HFFc6 (cell line): ENCODE measurements at regions not wholly inside any gene's neighbourhood (a gene's known extent, or its start where the extent isn't known, plus 50 kb on each side); places are given as distances from the start of the nearest gene placed in this dataset.

Experiments
- DNase-seq: peaks from one replicate; pipeline ENCODE4 v3.0.0-alpha.2; 2018
- H3K27ac Mint-ChIP-seq: 2 replicates; pipeline ENCODE4 v1.8.0; 2020; ENCODE audit warnings: mild to moderate bottlenecking, mixed read lengths
- H3K27me3 Mint-ChIP-seq: 2 replicates; pipeline ENCODE4 v1.8.0; 2021; ENCODE audit warnings: mild to moderate bottlenecking, moderate library complexity, mixed read lengths; ENCODE audit not compliant: insufficient read depth
- H3K36me3 Mint-ChIP-seq: 2 replicates; pipeline ENCODE4 v1.8.0; 2021; ENCODE audit warnings: low read depth, mixed read lengths
- H3K4me1 Mint-ChIP-seq: 2 replicates; pipeline ENCODE4 v1.8.0; 2020; ENCODE audit warnings: low read depth, mixed read lengths
- H3K4me3 Mint-ChIP-seq: 2 replicates; pipeline ENCODE4 v1.8.0; 2020; ENCODE audit warnings: mild to moderate bottlenecking, moderate library complexity, mixed read lengths
- H3K9me3 Mint-ChIP-seq: 2 replicates; pipeline ENCODE4 v1.8.0; 2020; ENCODE audit warnings: mild to moderate bottlenecking, mixed read lengths
- TF ChIP-seq, protein P1 (sequence below): fragments of 200-600 bp; sonication (generic); IDR thresholded peaks from 2 replicates; pipeline ENCODE4 v1.5.0; 2021; ENCODE audit warnings: antibody characterized with exemption, mild to moderate bottlenecking

DNA sequence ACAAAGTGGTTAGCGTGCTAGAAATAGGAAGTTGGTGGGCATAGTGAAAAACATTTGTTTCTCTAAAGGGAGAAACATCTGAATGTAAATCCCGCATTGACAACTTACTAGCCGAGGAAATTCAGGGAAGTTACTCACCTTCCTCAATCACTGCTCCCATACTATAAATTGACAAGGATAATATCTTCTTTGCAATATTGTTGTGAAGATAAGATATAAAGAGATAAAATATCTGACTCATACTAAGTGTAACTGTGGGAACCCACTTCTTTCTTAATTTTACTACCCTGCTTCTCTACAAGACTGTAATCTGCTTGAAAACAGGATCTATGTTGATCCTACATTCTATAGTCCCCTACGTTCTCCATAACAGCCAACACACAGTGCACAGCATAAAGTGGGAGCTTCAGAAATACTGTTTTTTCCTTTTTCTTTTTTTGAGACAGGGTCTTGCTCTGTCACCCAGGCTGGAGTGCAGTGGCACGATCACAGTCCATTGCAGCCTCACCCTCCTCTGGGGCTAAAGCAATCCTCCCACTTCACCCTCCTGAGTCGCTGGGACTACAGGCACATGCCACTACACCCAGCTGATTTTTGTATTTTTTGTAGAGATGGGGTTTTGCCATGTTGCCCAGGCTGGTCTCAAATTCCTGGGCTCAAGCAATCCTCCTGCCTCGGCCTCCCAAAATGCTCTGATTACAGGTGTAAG lies 57.4 kb upstream of the C1orf21 start:
- H3K27me3 Mint-ChIP-seq: peaks cover 25% of the 10 kb centered on the region
- H3K9me3 Mint-ChIP-seq: no peaks in the 10 kb centered on the region
- no peaks in the 10 kb centered on the region for H3K4me1 Mint-ChIP-seq
- no peak overlapping the region for H3K27ac Mint-ChIP-seq
- TF ChIP-seq, protein P1, sequence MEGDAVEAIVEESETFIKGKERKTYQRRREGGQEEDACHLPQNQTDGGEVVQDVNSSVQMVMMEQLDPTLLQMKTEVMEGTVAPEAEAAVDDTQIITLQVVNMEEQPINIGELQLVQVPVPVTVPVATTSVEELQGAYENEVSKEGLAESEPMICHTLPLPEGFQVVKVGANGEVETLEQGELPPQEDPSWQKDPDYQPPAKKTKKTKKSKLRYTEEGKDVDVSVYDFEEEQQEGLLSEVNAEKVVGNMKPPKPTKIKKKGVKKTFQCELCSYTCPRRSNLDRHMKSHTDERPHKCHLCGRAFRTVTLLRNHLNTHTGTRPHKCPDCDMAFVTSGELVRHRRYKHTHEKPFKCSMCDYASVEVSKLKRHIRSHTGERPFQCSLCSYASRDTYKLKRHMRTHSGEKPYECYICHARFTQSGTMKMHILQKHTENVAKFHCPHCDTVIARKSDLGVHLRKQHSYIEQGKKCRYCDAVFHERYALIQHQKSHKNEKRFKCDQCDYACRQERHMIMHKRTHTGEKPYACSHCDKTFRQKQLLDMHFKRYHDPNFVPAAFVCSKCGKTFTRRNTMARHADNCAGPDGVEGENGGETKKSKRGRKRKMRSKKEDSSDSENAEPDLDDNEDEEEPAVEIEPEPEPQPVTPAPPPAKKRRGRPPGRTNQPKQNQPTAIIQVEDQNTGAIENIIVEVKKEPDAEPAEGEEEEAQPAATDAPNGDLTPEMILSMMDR: no peak
- no peak overlapping the region for H3K4me3 Mint-ChIP-seq
- no peak for DNase-seq
- no peaks in the 10 kb centered on the region for H3K36me3 Mint-ChIP-seq

DNA sequence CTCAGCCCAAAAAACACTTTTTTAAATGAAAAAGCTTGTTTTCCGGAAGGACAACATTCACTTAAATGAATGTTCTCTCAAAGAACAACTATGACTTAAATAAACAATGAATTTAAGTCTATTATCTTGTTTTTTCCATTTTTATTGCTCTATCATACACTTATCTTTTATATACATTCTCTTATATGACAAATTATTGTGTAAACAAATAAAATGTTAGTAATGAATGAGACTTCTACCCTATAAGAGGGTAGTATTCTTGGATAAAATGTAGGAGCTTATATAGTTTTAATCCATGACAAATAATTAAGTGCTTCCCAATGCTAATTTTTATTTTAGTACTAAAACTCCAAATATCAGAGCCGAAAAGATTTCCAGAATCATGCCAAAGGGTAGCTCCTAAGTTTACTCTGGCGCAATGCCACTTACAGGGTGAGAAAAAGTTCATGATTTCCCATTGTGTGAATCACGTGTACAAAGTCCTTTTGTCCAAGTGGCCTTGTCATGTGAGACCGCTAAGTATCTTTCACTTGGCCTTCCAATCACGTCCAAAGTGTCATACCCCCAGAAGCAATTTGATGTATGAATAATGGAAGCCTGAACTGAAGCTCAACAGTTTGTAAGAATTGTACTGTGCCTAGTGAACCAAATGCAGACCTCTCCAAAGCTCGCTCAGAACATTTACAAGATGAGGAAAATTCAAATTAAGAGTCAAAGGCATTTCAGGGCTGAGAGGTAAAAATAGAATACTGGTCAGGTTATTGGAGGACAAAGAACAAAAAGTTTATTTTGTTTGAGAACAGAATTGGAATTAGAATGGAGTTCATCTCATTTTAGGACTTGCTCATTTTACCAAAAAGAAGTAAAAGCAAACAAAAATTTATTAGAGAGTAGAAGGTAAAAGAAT lies 56.6 kb upstream of the C1orf21 start:
- peaks cover 23% of the 10 kb centered on the region for H3K27me3 Mint-ChIP-seq
- no peaks in the 10 kb centered on the region for H3K9me3 Mint-ChIP-seq
- H3K4me1 Mint-ChIP-seq: no peaks in the 10 kb centered on the region
- TF ChIP-seq, protein P1: no peak
- DNase-seq: no peak
- no peak overlapping the region for H3K27ac Mint-ChIP-seq
- no peaks in the 10 kb centered on the region for H3K36me3 Mint-ChIP-seq
- H3K4me3 Mint-ChIP-seq: no peak overlapping the region

DNA sequence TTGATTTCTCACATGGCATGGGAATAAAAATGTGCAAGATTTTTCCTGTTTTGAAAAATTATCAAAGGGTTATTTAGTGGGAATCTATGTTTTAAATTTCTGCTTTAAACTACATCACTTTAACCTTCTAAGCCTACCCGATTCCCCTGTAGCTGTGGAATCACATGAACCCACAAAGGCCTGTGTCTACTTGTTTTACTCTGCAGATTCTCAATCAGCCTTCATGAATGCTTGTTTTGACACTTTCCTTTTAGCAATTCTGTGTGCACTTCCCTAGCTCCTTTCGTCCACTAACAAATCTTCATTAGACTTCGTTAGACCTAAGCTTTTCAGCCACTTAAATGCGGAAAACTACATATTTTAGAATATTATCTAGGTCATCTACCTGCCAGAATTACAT lies 56.0 kb upstream of the C1orf21 start:
- Mint-ChIP-seq H3K4me1 (no peaks in the 10 kb centered on the region), H3K27me3 (peaks cover 23% of the 10 kb centered on the region), H3K36me3 (no peaks in the 10 kb centered on the region), H3K4me3 (no peak overlapping the region), H3K27ac (no peak overlapping the region), H3K9me3 (no peaks in the 10 kb centered on the region)
- TF ChIP-seq, protein P1: no peak
- no peak for DNase-seq
